ENCODE measurements at regions not wholly inside any gene's neighbourhood (a gene's known extent, or its start where the extent isn't known, plus 50 kb on each side); places are given as distances from the start of the nearest gene placed in this dataset.

DNA sequence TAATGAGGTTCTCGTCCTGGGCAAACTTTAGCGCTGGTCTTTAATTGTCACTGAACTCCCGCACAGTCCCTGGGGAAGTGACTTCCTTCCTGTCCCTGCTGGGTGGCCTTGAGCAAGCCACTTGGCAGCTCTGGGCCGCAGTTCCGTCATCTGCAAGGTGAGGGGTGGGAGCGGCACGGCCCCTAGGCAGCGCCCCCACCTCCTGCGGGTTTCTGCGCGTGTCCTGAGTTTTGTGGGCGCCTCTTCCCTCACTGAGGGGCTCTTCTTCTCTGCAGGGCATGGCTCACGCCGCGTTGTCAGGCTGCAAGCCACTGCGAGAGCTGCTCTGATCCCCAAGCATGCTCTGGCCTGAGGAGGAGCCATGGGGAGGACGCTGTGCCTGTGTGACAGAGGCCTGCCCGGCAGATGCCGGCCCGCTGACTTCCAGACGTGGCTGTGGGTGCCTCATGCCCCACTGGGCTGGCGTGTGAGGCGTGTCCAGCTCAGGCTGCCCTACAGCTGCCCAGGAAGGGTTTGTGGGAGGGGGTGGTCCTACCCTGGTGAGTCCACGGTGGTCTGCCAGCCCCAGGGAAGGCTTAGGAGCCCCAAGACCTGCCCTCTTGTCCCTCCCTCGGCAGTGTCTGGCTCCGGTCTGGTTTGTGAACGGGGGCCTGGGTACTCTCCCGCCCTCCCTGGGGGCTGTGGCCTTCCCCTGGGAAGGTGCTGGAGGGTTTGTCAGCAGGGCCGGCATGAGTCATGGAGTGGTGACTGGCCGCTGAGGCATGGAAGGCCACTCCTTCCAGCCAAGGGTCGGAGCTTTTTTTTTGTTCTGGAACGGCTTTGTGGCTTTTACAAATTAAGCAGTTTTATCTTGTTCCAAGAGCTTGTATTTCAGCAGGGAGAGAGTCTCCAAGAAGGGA is 182.0 kb downstream of the SEC14L1 start (continued):
- TF ChIP-seq, protein P1, sequence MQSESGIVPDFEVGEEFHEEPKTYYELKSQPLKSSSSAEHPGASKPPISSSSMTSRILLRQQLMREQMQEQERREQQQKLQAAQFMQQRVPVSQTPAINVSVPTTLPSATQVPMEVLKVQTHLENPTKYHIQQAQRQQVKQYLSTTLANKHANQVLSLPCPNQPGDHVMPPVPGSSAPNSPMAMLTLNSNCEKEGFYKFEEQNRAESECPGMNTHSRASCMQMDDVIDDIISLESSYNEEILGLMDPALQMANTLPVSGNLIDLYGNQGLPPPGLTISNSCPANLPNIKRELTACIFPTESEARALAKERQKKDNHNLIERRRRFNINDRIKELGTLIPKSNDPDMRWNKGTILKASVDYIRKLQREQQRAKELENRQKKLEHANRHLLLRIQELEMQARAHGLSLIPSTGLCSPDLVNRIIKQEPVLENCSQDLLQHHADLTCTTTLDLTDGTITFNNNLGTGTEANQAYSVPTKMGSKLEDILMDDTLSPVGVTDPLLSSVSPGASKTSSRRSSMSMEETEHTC (IDR thresholded peaks at IDR 0.05), result peak; percentile 58
- TF ChIP-seq EGR1 (conservative IDR thresholded peaks at IDR 0.05) (0 out of 2 replicates have a peak, but pooled peaks have one; percentile 13), RBM25 (IDR thresholded peaks at IDR 0.05; ENCODE audit: low read depth, low read length, severe bottlenecking) (no peak), CBX1 (IDR thresholded peaks at IDR 0.05; ENCODE audit: low read depth) (no peak), L3MBTL2 (IDR thresholded peaks at IDR 0.05) (peak; percentile 56; the same call in 1 of the 2 replicates), MLX (CRISPR knock-in tag; conservative IDR thresholded peaks at IDR 0.05) (no peak), SMARCA4 (IDR thresholded peaks at IDR 0.05) (peak; percentile 87), ZNF121 (CRISPR knock-in tag; conservative IDR thresholded peaks at IDR 0.05) (no peak), SAFB (IDR thresholded peaks at IDR 0.05; ENCODE audit: borderline replicate concordance, low read depth, low read length) (no peak), FOXJ3 (CRISPR knock-in tag; IDR thresholded peaks at IDR 0.05) (no peak), ARID3B (CRISPR knock-in tag; IDR thresholded peaks at IDR 0.05; ENCODE audit: borderline replicate concordance) (0 out of 2 replicates have a peak, but pooled peaks have one; percentile 56), WHSC1 (IDR thresholded peaks at IDR 0.05; ENCODE audit: low read length) (no peak), JUNB (CRISPR knock-in tag; conservative IDR thresholded peaks at IDR 0.05) (0 out of 2 replicates have a peak, but pooled peaks have one; percentile 26), TBL1XR1 (IDR thresholded peaks at IDR 0.05; ENCODE audit: low read length in 2 of 2) (no peak), TAF15 (IDR thresholded peaks at IDR 0.05; ENCODE audit: low read depth, low read length) (no peak), MYC (IDR thresholded peaks at IDR 0.05; ENCODE audit: low read depth, low read length) (0 out of 2 replicates have a peak, but pooled peaks have one; percentile 38), MYC (CRISPR knock-in tag; IDR thresholded peaks at IDR 0.05; ENCODE audit: borderline replicate concordance, low read depth) (no peak), SPI1 (IDR thresholded peaks at IDR 0.05; ENCODE audit: borderline replicate concordance, low read depth, low read length) (peak; percentile 62; the same call in 1 of the 2 replicates)
- TF ChIP-seq, protein P2, sequence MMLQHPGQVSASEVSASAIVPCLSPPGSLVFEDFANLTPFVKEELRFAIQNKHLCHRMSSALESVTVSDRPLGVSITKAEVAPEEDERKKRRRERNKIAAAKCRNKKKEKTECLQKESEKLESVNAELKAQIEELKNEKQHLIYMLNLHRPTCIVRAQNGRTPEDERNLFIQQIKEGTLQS (IDR thresholded peaks at IDR 0.05), result peak; percentile 95
- TF ChIP-seq, protein P2 (CRISPR knock-in tag; conservative IDR thresholded peaks at IDR 0.05), result peak; percentile 86
- TF ChIP-seq, protein P3, sequence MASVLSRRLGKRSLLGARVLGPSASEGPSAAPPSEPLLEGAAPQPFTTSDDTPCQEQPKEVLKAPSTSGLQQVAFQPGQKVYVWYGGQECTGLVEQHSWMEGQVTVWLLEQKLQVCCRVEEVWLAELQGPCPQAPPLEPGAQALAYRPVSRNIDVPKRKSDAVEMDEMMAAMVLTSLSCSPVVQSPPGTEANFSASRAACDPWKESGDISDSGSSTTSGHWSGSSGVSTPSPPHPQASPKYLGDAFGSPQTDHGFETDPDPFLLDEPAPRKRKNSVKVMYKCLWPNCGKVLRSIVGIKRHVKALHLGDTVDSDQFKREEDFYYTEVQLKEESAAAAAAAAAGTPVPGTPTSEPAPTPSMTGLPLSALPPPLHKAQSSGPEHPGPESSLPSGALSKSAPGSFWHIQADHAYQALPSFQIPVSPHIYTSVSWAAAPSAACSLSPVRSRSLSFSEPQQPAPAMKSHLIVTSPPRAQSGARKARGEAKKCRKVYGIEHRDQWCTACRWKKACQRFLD (CRISPR knock-in tag; IDR thresholded peaks at IDR 0.05), result no peak; the same call in 1 of the 2 replicates
- TF ChIP-seq, protein P4, sequence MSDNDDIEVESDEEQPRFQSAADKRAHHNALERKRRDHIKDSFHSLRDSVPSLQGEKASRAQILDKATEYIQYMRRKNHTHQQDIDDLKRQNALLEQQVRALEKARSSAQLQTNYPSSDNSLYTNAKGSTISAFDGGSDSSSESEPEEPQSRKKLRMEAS (CRISPR knock-in tag; IDR thresholded peaks at IDR 0.05), result peak; percentile 70
